IPS-NIHi11 (cell line): ENCODE measurements at regions not wholly inside any gene's neighbourhood (a gene's known extent, or its start where the extent isn't known, plus 50 kb on each side); places are given as distances from the start of the nearest gene placed in this dataset.
"Not testable (repeated sequence)": the region's sequence is repeated elsewhere in the genome, so short reads cannot be mapped to it uniquely, and the experiment has no call there.

ENCODE experiments used
- DNase-seq: peaks from one replicate; pipeline ENCODE4 v3.0.0; 2012; ENCODE audit warnings: mixed read lengths, low spot score

DNA sequence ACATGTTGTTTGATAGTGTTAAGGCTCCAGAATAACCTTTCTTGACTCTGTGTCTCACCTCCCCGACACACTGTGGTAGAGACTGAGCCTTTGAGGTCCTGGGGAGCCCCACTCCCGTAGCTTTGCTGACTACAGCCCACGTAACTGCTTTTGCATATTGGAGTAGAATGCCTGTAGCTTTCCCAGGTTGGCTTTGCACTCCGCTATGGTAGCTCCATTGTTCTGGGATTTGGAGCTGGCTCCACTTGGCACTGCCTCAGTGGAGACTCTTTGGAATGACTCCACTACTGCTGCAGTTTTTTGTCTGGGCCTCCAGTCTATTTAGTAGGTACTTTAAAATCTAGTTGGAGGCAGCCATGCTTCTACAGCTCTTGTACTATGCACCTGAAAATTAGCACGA lies 56.2 kb upstream of the ANXA1 start:
- DNase-seq, result no peak

DNA sequence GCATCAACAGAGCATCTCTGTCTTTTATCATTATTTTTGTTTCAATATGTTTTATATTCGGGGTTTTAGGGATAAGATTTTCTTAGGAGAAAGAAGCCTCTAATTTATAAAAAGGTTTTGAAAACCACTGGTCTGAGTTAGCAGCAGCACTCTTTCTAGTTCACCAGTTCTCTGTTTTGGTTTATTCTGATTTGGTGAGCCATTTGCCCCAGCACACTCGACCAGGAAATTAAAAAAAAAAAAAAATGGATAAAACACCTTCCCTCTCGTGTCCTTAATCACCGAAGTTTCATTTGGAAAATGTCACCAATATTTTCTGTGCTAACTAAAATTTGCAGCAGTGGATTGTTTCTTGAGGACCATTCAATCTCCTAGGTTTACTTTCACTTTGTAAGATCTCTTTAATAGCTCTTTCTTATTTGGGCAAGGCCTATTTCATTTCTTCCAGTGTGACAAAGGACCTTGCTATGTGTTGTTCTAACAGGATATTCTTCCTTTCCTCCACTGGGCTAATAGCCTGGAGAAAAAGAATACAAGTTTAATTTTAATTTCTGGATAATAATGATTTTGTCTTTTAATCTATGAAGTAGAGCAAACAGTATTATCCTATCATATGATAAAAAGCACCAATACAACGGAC lies 57.8 kb upstream of the ANXA1 start:
- no peak for DNase-seq

GRCh38 chr9:73093016-73093739 lies 58.5 kb upstream of the ANXA1 start:
- DNase-seq, result no peak

DNA sequence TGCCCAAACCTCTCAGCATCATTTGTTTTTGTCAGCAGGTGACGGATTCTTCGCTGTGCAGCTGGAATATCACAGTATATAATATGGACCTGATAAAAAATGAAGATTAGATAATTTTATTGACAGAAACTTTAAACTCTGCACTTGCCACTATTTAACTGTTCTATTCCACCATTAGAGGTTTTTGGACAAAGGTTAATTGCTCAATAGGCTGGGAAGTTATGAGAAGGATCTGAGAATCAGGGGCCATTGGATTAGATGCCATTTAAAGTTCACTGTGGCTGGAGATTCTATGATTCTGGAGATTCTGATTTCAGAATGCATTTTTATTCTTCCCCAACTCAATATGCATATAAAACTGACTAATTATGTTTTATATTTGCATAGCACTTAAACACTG lies 59.8 kb upstream of the ANXA1 start:
- no peak for DNase-seq

- DNase-seq, result no peak
Observed at GRCh38 chr9:73090214-73090613, 61.5 kb upstream of the ANXA1 start.

GRCh38 chr9:73089304-73089985 lies 62.2 kb upstream of the ANXA1 start:
- no peak for DNase-seq

DNA sequence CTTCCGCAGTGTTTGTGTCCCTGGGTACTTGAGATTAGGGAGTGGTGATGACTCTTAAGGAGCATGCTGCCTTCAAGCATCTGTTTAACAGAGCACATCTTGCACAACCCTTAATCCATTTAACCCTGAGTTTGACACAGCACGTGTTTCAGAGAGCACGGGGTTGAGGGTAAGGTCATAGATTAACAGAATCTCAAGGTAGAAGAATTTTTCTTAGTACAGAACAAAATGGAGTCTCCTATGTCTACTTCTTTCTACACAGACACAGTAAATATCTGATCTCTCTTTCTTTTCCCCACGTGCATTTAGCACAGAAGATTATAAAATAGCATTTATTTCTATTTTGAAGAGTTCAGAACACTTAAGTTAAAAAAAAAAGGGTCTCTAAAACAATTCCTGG lies 63.8 kb upstream of the ANXA1 start:
- not testable (repeated sequence) for DNase-seq

GRCh38 chr9:73083519-73083918 lies 68.1 kb upstream of the ANXA1 start:
- no peak for DNase-seq

DNA sequence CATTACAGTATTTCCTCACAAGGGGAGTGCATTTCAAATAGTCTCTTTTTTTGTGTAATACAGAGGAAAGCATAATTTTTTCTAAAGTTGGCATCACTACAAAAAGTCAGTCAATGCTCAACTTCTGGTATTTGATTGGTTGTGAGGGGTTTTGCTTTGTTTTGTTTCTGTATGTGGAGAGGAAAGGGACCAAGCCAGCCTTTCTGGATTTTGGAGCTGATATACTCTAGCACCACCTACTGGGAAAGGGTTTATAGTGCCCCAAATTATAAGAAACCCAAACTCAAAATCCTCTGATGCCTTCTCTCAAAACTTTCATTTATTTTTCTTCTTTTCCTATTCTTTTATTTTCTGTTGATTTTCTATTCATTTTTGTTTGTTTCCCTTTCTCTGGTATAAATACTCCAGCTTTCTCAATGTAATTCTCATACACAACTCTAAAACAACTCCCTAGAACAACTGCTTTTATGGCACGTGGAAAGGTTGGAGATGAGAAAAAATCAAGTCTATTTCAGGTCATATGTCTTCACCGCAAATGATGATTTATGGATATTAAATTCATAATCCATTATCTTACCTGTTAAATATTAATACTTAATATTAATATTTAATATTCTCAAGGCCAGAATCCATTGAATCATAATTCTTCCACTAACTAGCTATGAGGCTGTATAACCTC lies 69.5 kb upstream of the ANXA1 start:
- DNase-seq, result peak; percentile 72

DNA sequence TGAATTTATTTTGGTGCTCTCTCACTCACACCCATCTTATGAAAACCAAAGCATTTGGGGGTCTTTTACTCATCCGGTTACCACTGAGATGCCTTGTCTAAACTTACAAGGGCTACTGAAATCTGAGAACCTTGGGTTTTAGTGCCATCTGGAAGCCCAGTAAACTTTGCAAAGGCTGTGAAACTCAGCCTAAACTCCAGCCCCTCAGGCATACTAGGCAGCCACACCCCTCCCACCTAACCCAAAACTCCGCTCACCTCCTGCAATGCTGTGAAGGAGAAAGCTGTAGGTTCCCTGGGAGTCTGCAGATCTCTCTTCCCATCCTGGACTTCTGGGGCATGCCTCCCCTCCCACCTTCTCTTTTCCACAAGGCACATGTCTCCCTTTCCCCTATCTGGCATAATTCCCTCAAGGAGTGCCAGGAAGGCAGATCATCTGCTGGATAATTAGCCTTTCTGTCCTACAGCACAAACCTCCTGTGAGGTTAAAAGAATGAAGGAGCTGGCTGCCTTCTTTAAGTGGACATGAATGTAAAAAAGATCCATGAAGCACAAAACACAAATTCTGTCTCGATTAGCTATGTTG lies 71.5 kb upstream of the ANXA1 start:
- DNase-seq, result peak; percentile 10

- DNase-seq, result peak; percentile 17
Observed at GRCh38 chr9:73079326-73079725, 72.3 kb upstream of the ANXA1 start.

DNA sequence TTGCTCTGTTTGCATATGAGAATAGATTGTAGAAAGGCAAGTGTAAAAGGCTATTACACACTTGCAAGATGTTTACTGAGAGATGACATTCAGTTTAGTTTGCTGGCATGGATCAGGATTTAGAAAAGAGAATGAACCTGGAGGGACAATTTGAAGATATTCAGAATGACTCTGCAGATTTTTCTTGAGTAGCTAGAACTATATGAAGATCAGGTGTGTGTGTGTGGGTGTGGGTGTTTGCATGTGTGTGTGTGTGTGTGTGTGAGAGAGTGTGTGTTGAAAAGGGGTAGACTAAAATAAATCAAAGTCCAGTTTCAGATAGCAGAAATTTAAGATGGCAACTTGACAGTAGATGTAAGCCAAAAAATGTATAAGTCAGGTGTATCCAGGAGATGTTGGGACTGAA lies 74.0 kb upstream of the ANXA1 start:
- DNase-seq, result no peak

DNA sequence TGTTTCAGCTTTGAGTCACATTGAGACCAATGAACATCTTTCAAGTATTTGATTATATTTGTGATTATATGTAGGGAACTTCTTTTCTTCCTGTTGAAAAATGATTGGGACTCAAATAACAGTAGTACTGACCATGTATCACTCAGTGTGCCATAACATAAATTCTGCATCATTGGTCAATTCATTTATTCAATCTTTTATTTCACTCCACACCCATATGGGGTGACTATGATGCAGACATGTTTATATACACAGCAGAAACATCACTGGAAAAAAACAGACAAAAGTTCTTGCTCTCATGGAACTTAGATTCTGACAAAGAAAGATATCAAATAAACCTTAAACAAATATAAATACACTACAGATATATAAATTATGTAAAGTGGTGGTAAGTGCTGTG lies 74.7 kb upstream of the ANXA1 start:
- DNase-seq, result no peak

DNA sequence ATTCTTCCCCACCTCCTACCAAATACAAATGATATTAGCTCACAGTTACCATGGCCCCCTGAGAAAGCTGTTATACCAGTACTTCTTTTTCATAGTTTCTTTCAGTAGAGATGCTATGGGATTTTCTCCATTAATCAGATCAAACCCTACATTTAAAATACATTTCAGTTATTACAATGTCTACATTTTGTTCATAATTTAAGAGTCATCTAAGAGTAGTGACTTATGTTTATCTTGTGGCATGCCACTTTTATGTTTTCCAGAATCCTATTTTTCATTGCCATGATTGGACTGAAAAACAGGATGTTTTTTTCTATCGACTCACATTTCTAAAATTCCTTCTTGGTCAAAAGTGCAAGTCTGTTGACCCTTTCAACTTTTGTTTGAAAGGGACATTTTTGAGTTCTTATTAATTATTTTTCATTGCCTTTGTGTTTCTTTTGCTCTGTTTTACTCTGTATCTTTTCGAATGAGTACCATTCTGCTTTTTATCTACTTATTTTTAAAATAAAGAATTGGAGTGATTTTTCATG lies 77.4 kb upstream of the ANXA1 start:
- no peak for DNase-seq

- DNase-seq, result no peak
Observed at GRCh38 chr9:73073337-73074175, 78.1 kb upstream of the ANXA1 start.

DNA sequence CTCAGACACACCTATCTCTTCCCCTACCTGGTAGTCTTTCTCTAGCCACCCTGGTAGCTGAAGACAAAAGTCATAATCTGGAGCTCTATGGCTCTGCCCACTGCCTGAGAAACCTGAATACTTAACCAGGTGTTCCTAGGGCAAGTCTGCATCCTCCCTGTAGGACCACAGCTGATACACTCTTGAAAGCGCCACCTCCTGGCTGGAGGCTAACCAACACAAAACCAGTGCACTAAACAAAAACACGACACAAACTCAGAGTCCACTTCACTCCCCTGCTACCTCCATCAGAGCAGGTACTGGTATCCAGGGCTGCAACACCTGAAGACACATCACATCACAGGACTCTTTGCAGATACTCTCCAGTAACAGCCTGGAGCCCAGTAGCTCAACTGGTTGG lies 84.6 kb upstream of the ANXA1 start:
- no peak for DNase-seq

- DNase-seq, result no peak
Observed at GRCh38 chr9:73065439-73065838, 86.2 kb upstream of the ANXA1 start.

DNA sequence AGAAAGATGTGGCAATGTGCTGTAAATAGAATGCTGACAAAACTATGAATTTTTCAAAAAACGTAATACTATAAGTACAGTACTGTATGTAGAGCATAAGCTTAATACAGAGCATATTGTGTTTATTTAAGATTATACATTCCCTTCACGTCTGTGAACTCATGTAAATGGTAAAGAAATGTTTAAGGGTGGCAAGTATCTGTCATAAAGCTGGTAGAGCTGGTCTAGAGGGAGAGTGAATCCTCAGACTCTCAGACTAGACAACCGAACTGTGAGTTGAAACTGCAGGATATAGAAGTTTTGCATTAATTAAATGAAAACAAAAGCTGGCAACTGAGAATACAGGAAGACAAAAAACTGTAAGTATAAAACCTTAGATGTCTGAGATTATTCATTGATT lies 87.3 kb upstream of the ANXA1 start:
- DNase-seq, result no peak

- DNase-seq, result no peak
Observed at GRCh38 chr9:73061146-73061545, 90.5 kb upstream of the ANXA1 start.

- DNase-seq, result no peak
Observed at GRCh38 chr9:73059247-73059646, 92.4 kb upstream of the ANXA1 start.

GRCh38 chr9:73056245-73056644 lies 95.4 kb upstream of the ANXA1 start:
- no peak for DNase-seq
